Neural cell (in vitro differentiated cells): ENCODE measurements at regions not wholly inside any gene's neighbourhood (a gene's known extent, or its start where the extent isn't known, plus 50 kb on each side); places are given as distances from the start of the nearest gene placed in this dataset.

Experiments
- H2AFZ ChIP-seq: fragments of 200-600, 300-800 bp; sonication (generic), shearing (Covaris generic); 2 replicates; pipeline ENCODE4 v1.6.0; 2014; ENCODE audit warnings: low read depth, mild to moderate bottlenecking, antibody characterized with exemption, low read length, moderate library complexity
- H3F3A ChIP-seq: fragments of 200-600 bp; shearing (Covaris generic); 2 replicates; pipeline ENCODE4 v1.6.1; 2016; ENCODE audit warnings: mild to moderate bottlenecking, moderate library complexity, mixed read lengths, antibody characterized with exemption, low read length; ENCODE audit not compliant: insufficient read depth, poor library complexity, severe bottlenecking
- H3K27ac ChIP-seq: fragments of 200-600, 300-800 bp; sonication (generic), shearing (Covaris generic); 2 replicates; pipeline ENCODE4 v1.5.1; 2014; ENCODE audit warnings: mild to moderate bottlenecking, low read length, moderate library complexity
- H3K27me3 ChIP-seq: fragments of 300-800, 200-600 bp; sonication (generic), shearing (Covaris generic); 2 replicates; pipeline ENCODE4 v1.6.0; 2014; ENCODE audit warnings: mild to moderate bottlenecking, low read depth, low read length, moderate library complexity; ENCODE audit not compliant: insufficient read depth
- H3K36me3 ChIP-seq: fragments of 300-800, 200-600 bp; sonication (generic), shearing (Covaris generic); 2 replicates; pipeline ENCODE4 v1.5.1; 2014; ENCODE audit warnings: mild to moderate bottlenecking, antibody characterized with exemption, low read length, moderate library complexity; ENCODE audit not compliant: insufficient read depth
- H3K4me2 ChIP-seq: fragments of 300-800, 200-600 bp; sonication (generic), shearing (Covaris generic); 2 replicates; pipeline ENCODE4 v1.6.0; 2014; ENCODE audit warnings: mild to moderate bottlenecking, low read length
- H3K4me3 ChIP-seq: fragments of 300-800, 200-600 bp; sonication (generic), shearing (Covaris generic); 2 replicates; pipeline ENCODE4 v1.5.1; 2014; ENCODE audit warnings: mild to moderate bottlenecking, low read length, moderate library complexity
- H3K79me2 ChIP-seq: fragments of 200-600 bp; shearing (Covaris generic); replicated peaks from 2 replicates; pipeline ENCODE4 v1.6.0; 2014; ENCODE audit warnings: mild to moderate bottlenecking, low read length, moderate library complexity; ENCODE audit not compliant: insufficient read depth
- H3K9ac ChIP-seq: fragments of 300-800, 200-600 bp; sonication (generic), shearing (Covaris generic); 2 replicates; pipeline ENCODE4 v1.6.1; 2016; ENCODE audit warnings: mild to moderate bottlenecking, low read length, mixed read lengths
- H3K9me2 ChIP-seq: fragments of 200-600 bp; shearing (Covaris generic); 2 replicates; pipeline ENCODE4 v1.6.1; 2016; ENCODE audit warnings: mild to moderate bottlenecking, low read length, mixed read lengths; ENCODE audit not compliant: insufficient read depth
- H3K9me3 ChIP-seq: fragments of 200-600, 300-800 bp; sonication (generic), shearing (Covaris generic); 2 replicates; pipeline ENCODE4 v1.6.1; 2016; ENCODE audit warnings: mild to moderate bottlenecking, mixed run types, low read length, moderate library complexity, mixed read lengths
- H4K20me1 ChIP-seq: fragments of 200-600 bp; shearing (Covaris generic); 2 replicates; pipeline ENCODE4 v1.6.1; 2016; ENCODE audit warnings: mild to moderate bottlenecking, mixed run types; ENCODE audit not compliant: insufficient read depth
- CTCF ChIP-seq: fragments of 450-650 bp; IDR thresholded peaks from 2 replicates; pipeline ENCODE4 v1.5.1; 2014; ENCODE audit warnings: antibody characterized with exemption, mild to moderate bottlenecking, moderate library complexity; ENCODE audit not compliant: poor library complexity, severe bottlenecking
- EP300 ChIP-seq: fragments of 450-650 bp; conservative IDR thresholded peaks from 2 replicates; pipeline ENCODE4 v1.6.1; 2014; ENCODE audit warnings: antibody characterized with exemption, mild to moderate bottlenecking, moderate library complexity; ENCODE audit not compliant: poor library complexity, severe bottlenecking
- EZH2 ChIP-seq: fragments of 200-600, 300-800 bp; shearing (Covaris generic), sonication (generic); IDR thresholded peaks from 2 replicates; pipeline ENCODE4 v1.6.1; 2014; ENCODE audit warnings: antibody characterized with exemption, low read length, borderline replicate concordance, mild to moderate bottlenecking; ENCODE audit not compliant: insufficient read depth, poor library complexity, severe bottlenecking
- MXI1 ChIP-seq: fragments of 450-650 bp; conservative IDR thresholded peaks from 2 replicates; pipeline ENCODE4 v1.6.1; 2014; ENCODE audit warnings: antibody characterized with exemption, mild to moderate bottlenecking; ENCODE audit not compliant: poor library complexity, severe bottlenecking
- POLR2AphosphoS5 ChIP-seq: IDR thresholded peaks from 2 replicates; pipeline ENCODE4 v1.6.1; 2012
- RAD21 ChIP-seq: fragments of 450-650 bp; conservative IDR thresholded peaks from 2 replicates; pipeline ENCODE4 v1.6.1; 2014; ENCODE audit warnings: antibody characterized with exemption, mild to moderate bottlenecking, moderate library complexity
- REST ChIP-seq: IDR thresholded peaks from 2 replicates; pipeline ENCODE4 v1.6.1; 2012; ENCODE audit warnings: borderline replicate concordance
- SMC3 ChIP-seq: fragments of 450-650 bp; conservative IDR thresholded peaks from 2 replicates; pipeline ENCODE4 v1.6.1; 2014; ENCODE audit warnings: antibody characterized with exemption, mild to moderate bottlenecking, moderate library complexity; ENCODE audit not compliant: poor library complexity
- TAF1 ChIP-seq: IDR thresholded peaks from 2 replicates; pipeline ENCODE4 v1.6.1; 2012; ENCODE audit warnings: low read depth

- Histone ChIP-seq H3K36me3 (no peaks in the 10 kb centered on the region), H3K9me3 (no peaks in the 10 kb centered on the region), H3K9me2 (no peaks in the 10 kb centered on the region), H3F3A (no peaks in the 10 kb centered on the region), H3K79me2 (no peaks in the 10 kb centered on the region), H3K27me3 (no peaks in the 10 kb centered on the region), H3K4me3 (no peak overlapping the region), H3K4me2 (no peak overlapping the region), H4K20me1 (no peaks in the 10 kb centered on the region), H2AFZ (no peak overlapping the region), H3K9ac (no peak overlapping the region), H3K27ac (no peak overlapping the region)
- TF ChIP-seq CTCF (no peak), TAF1 (no peak), REST (no peak), RAD21 (no peak), EP300 (no peak), POLR2AphosphoS5 (no peak), MXI1 (no peak), EZH2 (no peak), SMC3 (no peak)
Observed at GRCh38 chr16:65294708-65295107, 172.8 kb upstream of the CDH11 start.

- Histone ChIP-seq H3K9me3 (no peaks in the 10 kb centered on the region), H3K27ac (no peak overlapping the region), H3K79me2 (no peaks in the 10 kb centered on the region), H3K36me3 (no peaks in the 10 kb centered on the region), H3K9me2 (no peaks in the 10 kb centered on the region), H3K9ac (no peak overlapping the region), H3F3A (no peaks in the 10 kb centered on the region), H3K4me3 (no peak overlapping the region), H3K27me3 (no peaks in the 10 kb centered on the region), H4K20me1 (no peaks in the 10 kb centered on the region), H2AFZ (no peak overlapping the region), H3K4me2 (no peak overlapping the region)
- TF ChIP-seq RAD21 (no peak), MXI1 (no peak), POLR2AphosphoS5 (no peak), TAF1 (no peak), CTCF (no peak), EZH2 (no peak), EP300 (no peak), SMC3 (no peak), REST (no peak)
Observed at GRCh38 chr16:65294165-65294564, 172.3 kb upstream of the CDH11 start.
